Right atrium auricular region (tissue), 2 donors: ENCODE measurements at regions not wholly inside any gene's neighbourhood (a gene's known extent, or its start where the extent isn't known, plus 50 kb on each side); places are given as distances from the start of the nearest gene placed in this dataset.

Source experiments
- DNase-seq: peaks from one replicate; pipeline ENCODE4 v3.0.0-alpha.2; 2019; ENCODE audit warnings: low spot score
- H3K27ac ChIP-seq, 2 donors: fragments of 200-600 bp; sonication (generic); 1 replicate in 1 of 2; 2 replicates in 1 of 2; pipeline ENCODE4 v1.5.1; 2016 to 2019
- H3K27me3 ChIP-seq, 2 donors: fragments of 200-600 bp; sonication (generic); one replicate each; pipeline versions ENCODE4 v1.5.1 to v1.6.0; 2017 to 2019
- H3K36me3 ChIP-seq: fragments of 200-600 bp; sonication (generic); one replicate; pipeline ENCODE4 v1.5.1; 2016
- H3K4me1 ChIP-seq, 2 donors: fragments of 200-600 bp; sonication (generic); one replicate each; pipeline versions ENCODE4 v1.5.1 to v1.6.0; 2017 to 2019
- H3K4me3 ChIP-seq, 2 donors: fragments of 200-600 bp; sonication (generic); 1 replicate in 1 of 2; 2 replicates in 1 of 2; pipeline ENCODE4 v1.5.1; 2017 to 2019; ENCODE audit warnings: mild to moderate bottlenecking in 1 of 2, moderate library complexity in 1 of 2
- H3K9me3 ChIP-seq, 2 donors: fragments of 200-600 bp; sonication (generic); one replicate each; pipeline ENCODE4 v1.5.1; 2019
- CTCF ChIP-seq, 2 donors: fragments of 200-600 bp; sonication (generic); IDR thresholded peaks; one replicate each; pipeline ENCODE4 v1.5.1; 2019; ENCODE audit warnings: antibody characterized with exemption in 2 of 2

GRCh38 chr2:82848285-82848684 is 1610.8 kb downstream of the SUCLG1 start:
- no peaks in the 10 kb centered on the region for H3K27me3 ChIP-seq
- no peak for DNase-seq
- no peaks in the 10 kb centered on the region for H3K36me3 ChIP-seq
- H3K9me3 ChIP-seq = no peaks in the 10 kb centered on the region
- no peak overlapping the region for H3K27ac ChIP-seq
- H3K4me1 ChIP-seq = no peaks in the 10 kb centered on the region
- TF ChIP-seq CTCF (IDR thresholded peaks at IDR 0.05) = no peak
- no peak overlapping the region for H3K4me3 ChIP-seq

- Histone ChIP-seq H3K4me1 (no peaks in the 10 kb centered on the region), H3K27me3 (no peaks in the 10 kb centered on the region), H3K36me3 (no peaks in the 10 kb centered on the region), H3K9me3 (no peaks in the 10 kb centered on the region), H3K4me3 (no peak overlapping the region), H3K27ac (no peak overlapping the region)
- TF ChIP-seq CTCF (IDR thresholded peaks at IDR 0.05) = no peak
- DNase-seq = no peak
Measured at GRCh38 chr2:82839036-82839435, 1620.0 kb downstream of the SUCLG1 start.

- no peak for DNase-seq
- H3K27me3 ChIP-seq = no peaks in the 10 kb centered on the region
- H3K9me3 ChIP-seq = no peaks in the 10 kb centered on the region
- no peak for TF ChIP-seq CTCF (IDR thresholded peaks at IDR 0.05)
- H3K4me3 ChIP-seq = no peak overlapping the region
- H3K36me3 ChIP-seq = no peaks in the 10 kb centered on the region
- H3K27ac ChIP-seq = no peak overlapping the region
- no peaks in the 10 kb centered on the region for H3K4me1 ChIP-seq
Measured at GRCh38 chr2:82837588-82838304, 1621.3 kb downstream of the SUCLG1 start.

- Histone ChIP-seq H3K4me3 (no peak overlapping the region), H3K27me3 (no peaks in the 10 kb centered on the region), H3K9me3 (no peaks in the 10 kb centered on the region), H3K4me1 (no peaks in the 10 kb centered on the region), H3K27ac (no peak overlapping the region), H3K36me3 (no peaks in the 10 kb centered on the region)
- no peak for TF ChIP-seq CTCF (IDR thresholded peaks at IDR 0.05)
- DNase-seq = no peak
Measured at GRCh38 chr2:82834893-82835292, 1624.2 kb downstream of the SUCLG1 start.

GRCh38 chr2:82827426-82827825 is 1631.7 kb downstream of the SUCLG1 start:
- Histone ChIP-seq H3K27ac (no peak overlapping the region), H3K4me1 (no peaks in the 10 kb centered on the region), H3K36me3 (no peaks in the 10 kb centered on the region), H3K27me3 (no peaks in the 10 kb centered on the region), H3K9me3 (no peaks in the 10 kb centered on the region), H3K4me3 (no peak overlapping the region)
- TF ChIP-seq CTCF (IDR thresholded peaks at IDR 0.05) = no peak
- DNase-seq = no peak

GRCh38 chr2:82826437-82826836 is 1632.6 kb downstream of the SUCLG1 start:
- no peak overlapping the region for H3K27ac ChIP-seq
- DNase-seq = no peak
- no peak overlapping the region for H3K4me3 ChIP-seq
- TF ChIP-seq CTCF (IDR thresholded peaks at IDR 0.05) = no peak
- H3K9me3 ChIP-seq = no peaks in the 10 kb centered on the region
- H3K27me3 ChIP-seq = no peaks in the 10 kb centered on the region
- no peaks in the 10 kb centered on the region for H3K4me1 ChIP-seq
- H3K36me3 ChIP-seq = no peaks in the 10 kb centered on the region
